IMR-90 (cell line): ENCODE measurements at regions not wholly inside any gene's neighbourhood (a gene's known extent, or its start where the extent isn't known, plus 50 kb on each side); places are given as distances from the start of the nearest gene placed in this dataset.

Experiments
- ATAC-seq: fragments of 200-7000 bp; cut with Tn5 transposase; 2 replicates; pipeline ENCODE4 v1.9.1; 2020; ENCODE audit warnings: low read depth, mild to moderate bottlenecking, moderate library complexity
- BruUV-seq: library from RNA; stranded (reverse); fragments of 400-500 nt; replicated peaks from 2 replicates; lab custom pipeline; 2021; lab: Mats Ljungman, UMichigan
- CTCF ChIA-PET: fragments of 300-600 bp; formaldehyde crosslinking; extraction: SDS; loops from one replicate; lab custom pipeline; 2021; ENCODE audit warnings: antibody characterized with exemption; lab: Yijun Ruan, JAX
- POLR2A ChIA-PET: fragments of 300-600 bp; sonication (Branson Sonifier 250); formaldehyde crosslinking; loops from one replicate; lab custom pipeline; 2022; ENCODE audit warnings: antibody characterized with exemption; ENCODE audit not compliant: unreplicated experiment; lab: Charles Lee
- DNase-seq: peaks from one replicate; pipeline ENCODE4 v3.0.0; 2013
- H2AFZ ChIP-seq: replicated peaks from 2 replicates; pipeline ENCODE3; 2013; ENCODE audit warnings: low read length, mild to moderate bottlenecking; ENCODE audit not compliant: poor library complexity
- H2AK5ac ChIP-seq: 2 replicates; pipeline ENCODE4 v1.6.1; 2013; ENCODE audit warnings: low read depth, low read length, inconsistent platforms
- H2AK9ac ChIP-seq: replicated peaks from 2 replicates; pipeline ENCODE3; 2013; ENCODE audit warnings: mild to moderate bottlenecking, low read depth, low read length, moderate library complexity; ENCODE audit not compliant: poor library complexity
- H2BK120ac ChIP-seq: 2 replicates; pipeline ENCODE4 v1.6.1; 2013; ENCODE audit warnings: low read depth, low read length, inconsistent platforms
- H2BK15ac ChIP-seq: 3 replicates; pipeline ENCODE4 v1.6.1; 2013; ENCODE audit warnings: low read depth, low read length, inconsistent platforms
- H2BK20ac ChIP-seq: 2 replicates; pipeline ENCODE4 v1.6.1; 2013; ENCODE audit warnings: low read depth, mild to moderate bottlenecking, inconsistent platforms, low read length, moderate library complexity
- H2BK5ac ChIP-seq: 2 replicates; pipeline ENCODE4 v1.6.1; 2013; ENCODE audit warnings: mild to moderate bottlenecking, low read depth, low read length, inconsistent platforms; ENCODE audit not compliant: poor library complexity, severe bottlenecking
- H3K14ac ChIP-seq: replicated peaks from 2 replicates; pipeline ENCODE4 v1.6.1; 2013; ENCODE audit warnings: low read depth, low read length, inconsistent platforms
- H3K18ac ChIP-seq: 2 replicates; pipeline ENCODE4 v1.6.1; 2013; ENCODE audit warnings: low read depth, low read length, control low read depth
- H3K23ac ChIP-seq: 2 replicates; pipeline ENCODE4 v1.6.1; 2013; ENCODE audit warnings: low read depth, low read length, inconsistent platforms
- H3K27ac ChIP-seq: 2 replicates; pipeline ENCODE4 v1.5.1; 2013; ENCODE audit warnings: mild to moderate bottlenecking, control low read depth, low read length; ENCODE audit not compliant: insufficient read depth
- H3K27me3 ChIP-seq: 2 replicates; pipeline ENCODE4 v1.6.1; 2013; ENCODE audit warnings: low read length; ENCODE audit not compliant: control insufficient read depth, insufficient read depth
- H3K36me3 ChIP-seq: 2 replicates; pipeline ENCODE4 v1.6.1; 2013; ENCODE audit warnings: low read length, mixed read lengths; ENCODE audit not compliant: control insufficient read depth, insufficient read depth
- H3K4ac ChIP-seq: 2 replicates; pipeline ENCODE4 v1.6.1; 2013; ENCODE audit warnings: low read depth, low read length, inconsistent platforms
- H3K4me1 ChIP-seq: 2 replicates; pipeline ENCODE4 v1.6.1; 2013; ENCODE audit warnings: low read length, mixed read lengths; ENCODE audit not compliant: control insufficient read depth, insufficient read depth
- H3K4me2 ChIP-seq: 2 replicates; pipeline ENCODE4 v1.6.1; 2013; ENCODE audit warnings: low read depth, mild to moderate bottlenecking, control low read depth, low read length, moderate library complexity
- H3K4me3 ChIP-seq: 2 replicates; pipeline ENCODE4 v1.5.1; 2013; ENCODE audit warnings: low read depth, mild to moderate bottlenecking, control low read depth, low read length, moderate library complexity; ENCODE audit not compliant: insufficient read depth
- H3K56ac ChIP-seq: 2 replicates; pipeline ENCODE4 v1.6.1; 2013; ENCODE audit warnings: low read length, inconsistent platforms; ENCODE audit not compliant: insufficient read depth; ENCODE audit errors: extremely low read depth
- H3K79me1 ChIP-seq, 2 experiments: 2 replicates each; pipeline ENCODE4 v1.6.1; 2013; ENCODE audit warnings: low read length in 2 of 2, inconsistent platforms in 1 of 2, low read depth in 1 of 2
- H3K9ac ChIP-seq: 2 replicates; pipeline ENCODE4 v1.6.1; 2013; ENCODE audit warnings: low read depth, low read length, control low read depth
- H3K9me1 ChIP-seq: 2 replicates; pipeline ENCODE4 v1.6.1; 2013; ENCODE audit warnings: low read length, inconsistent platforms; ENCODE audit not compliant: insufficient read depth
- H3K9me3 ChIP-seq: 2 replicates; pipeline ENCODE4 v1.6.1; 2013; ENCODE audit warnings: low read length; ENCODE audit not compliant: control insufficient read depth, insufficient read depth
- H4K20me1 ChIP-seq: 2 replicates; pipeline ENCODE4 v1.6.1; 2013; ENCODE audit warnings: low read length, inconsistent platforms; ENCODE audit not compliant: insufficient read depth
- H4K5ac ChIP-seq: 2 replicates; pipeline ENCODE4 v1.6.1; 2013; ENCODE audit warnings: mild to moderate bottlenecking, low read depth, low read length, control low read depth
- H4K8ac ChIP-seq, 2 experiments: 2 replicates each; pipeline ENCODE4 v1.6.1; 2013; ENCODE audit warnings: low read depth in 2 of 2, low read length in 2 of 2, control low read depth in 1 of 2, inconsistent platforms in 1 of 2
- H4K91ac ChIP-seq: 2 replicates; pipeline ENCODE4 v1.6.1; 2013; ENCODE audit warnings: low read depth, low read length, inconsistent platforms; ENCODE audit not compliant: insufficient read depth
- CEBPB ChIP-seq: IDR thresholded peaks from 2 replicates; pipeline ENCODE4 v1.6.1; 2012; ENCODE audit warnings: low read depth, low read length, improper control_type of control experiment
- CHD1 ChIP-seq: IDR thresholded peaks from 2 replicates; pipeline ENCODE4 v1.6.1; 2012; ENCODE audit warnings: low read depth, low read length, improper control_type of control experiment
- MAFK ChIP-seq: IDR thresholded peaks from 2 replicates; pipeline ENCODE4 v1.6.1; 2012; ENCODE audit warnings: low read depth, low read length, improper control_type of control experiment
- POLR2A ChIP-seq: IDR thresholded peaks from 2 replicates; pipeline ENCODE4 v1.6.1; 2012; ENCODE audit warnings: mild to moderate bottlenecking, low read depth, low read length
- RFX5 ChIP-seq: IDR thresholded peaks from 2 replicates; pipeline ENCODE4 v1.8.0; 2012; ENCODE audit warnings: low read depth, mild to moderate bottlenecking, low read length, moderate library complexity
- WGBS, 2 experiments: methylation state at CpG; one replicate each; pipeline versions ENCODE4 v1.1.5 to v1.1.7; 2013; ENCODE audit warnings: missing lambda C conversion rate in 2 of 2; ENCODE audit not compliant: insufficient read length in 1 of 2; ENCODE audit errors: extremely low coverage in 2 of 2; 5-methylcytosine and 5-hydroxymethylcytosine counted together
- dilution Hi-C: fragments of 300-500 bp; cut with HindIII; formaldehyde crosslinking; loops from one replicate; pipeline ENCODE4 v1.14.3; 2018; ENCODE audit warnings: low sequenced_read_pairs; ENCODE audit not compliant: unreplicated experiment
- in situ Hi-C: fragments of 300-500 bp; cut with MboI; formaldehyde crosslinking; loops from 3 replicates; pipeline ENCODE4 v1.14.3; 2019; ENCODE audit warnings: low sequenced_read_pairs, inconsistent platforms, mixed read lengths
- intact Hi-C: fragments of 100-400 bp; cut with micrococcal nuclease; formaldehyde crosslinking; loops from 2 replicates; pipeline ENCODE4 v1.10.0; 2022

DNA sequence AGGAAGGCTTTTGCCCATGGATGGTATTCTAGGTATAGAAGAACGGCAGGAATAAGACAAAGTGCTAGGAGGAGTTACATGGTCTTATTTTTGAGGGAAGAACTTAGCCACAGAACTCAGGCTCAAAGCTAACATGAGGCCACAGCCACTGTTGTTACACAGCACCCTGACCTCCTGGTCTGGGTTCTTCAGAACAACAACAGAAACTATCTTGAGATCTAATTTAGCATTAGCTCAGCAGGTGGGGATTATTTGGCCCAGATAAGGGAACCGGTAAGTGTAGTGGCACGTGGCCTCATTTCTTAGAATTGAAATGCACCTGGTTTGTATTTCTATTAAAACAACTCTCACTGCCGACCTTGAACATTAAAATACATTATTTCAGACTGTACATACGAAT, 1168.7 kb upstream of the SEMA6A start:
- in situ Hi-C loops (no loop called here), dilution Hi-C loops (no loop called here), intact Hi-C loops (no loop called here)
- Histone ChIP-seq H2BK20ac (no peak overlapping the region), H3K4me2 (no peak overlapping the region), H2BK5ac (no peak overlapping the region), H2AK5ac (no peak overlapping the region), H2BK15ac (no peak overlapping the region), H4K5ac (no peak overlapping the region), H2AFZ (no peak overlapping the region), H4K91ac (no peak overlapping the region), H3K14ac (no peak overlapping the region), H3K4me3 (no peak overlapping the region), H3K9ac (no peak overlapping the region), H3K4ac (no peak overlapping the region), H3K9me3 (no peaks in the 10 kb centered on the region), H4K8ac (no peak overlapping the region), H3K27ac (no peak overlapping the region), H4K20me1 (no peaks in the 10 kb centered on the region), H3K23ac (no peak overlapping the region), H3K27me3 (no peaks in the 10 kb centered on the region), H3K18ac (no peak overlapping the region), H3K36me3 (no peaks in the 10 kb centered on the region), H2BK120ac (no peak overlapping the region), H3K9me1 (no peaks in the 10 kb centered on the region), H2AK9ac (no peak overlapping the region), H3K79me1 (no peaks in the 10 kb centered on the region), H3K4me1 (no peaks in the 10 kb centered on the region), H3K56ac (no peak overlapping the region)
- ChIA-PET POLR2A (no interaction called here), CTCF (no interaction called here)
- no TSS peak for BruUV-seq
- WGBS, 2 experiments = no CpG with 5 or more reads among the region's 5 CpGs
- ATAC-seq = no peak
- no peak for DNase-seq
- TF ChIP-seq CEBPB (no peak), POLR2A (no peak), MAFK (no peak), RFX5 (no peak), CHD1 (no peak)
